IPS-NIHi11 (cell line): ENCODE measurements at regions not wholly inside any gene's neighbourhood (a gene's known extent, or its start where the extent isn't known, plus 50 kb on each side); places are given as distances from the start of the nearest gene placed in this dataset.

Source experiments
- DNase-seq: peaks from one replicate; pipeline ENCODE4 v3.0.0; 2012; ENCODE audit warnings: mixed read lengths, low spot score

GRCh38 chr4:111718763-111719559 is 426.3 kb upstream of the FAM241A start:
- DNase-seq = no peak

- no peak for DNase-seq
These were observed 424.4 kb upstream of the FAM241A start for GRCh38 chr4:111720866-111721265.

GRCh38 chr4:111722213-111722720 is 423.0 kb upstream of the FAM241A start:
- no peak for DNase-seq

GRCh38 chr4:111736516-111736915 is 408.7 kb upstream of the FAM241A start:
- DNase-seq = no peak

- DNase-seq = no peak
These were observed 400.4 kb upstream of the FAM241A start for GRCh38 chr4:111744847-111745246.

- DNase-seq = peak; percentile 9
These were observed 397.1 kb upstream of the FAM241A start for GRCh38 chr4:111748157-111748556.

GRCh38 chr4:111754003-111754402 is 391.3 kb upstream of the FAM241A start:
- DNase-seq = no peak

GRCh38 chr4:111755571-111755970 is 389.7 kb upstream of the FAM241A start:
- no peak for DNase-seq

- DNase-seq = no peak
These were observed 383.7 kb upstream of the FAM241A start for GRCh38 chr4:111761531-111761930.

GRCh38 chr4:111770514-111770913 is 374.7 kb upstream of the FAM241A start:
- no peak for DNase-seq

- DNase-seq = no peak
These were observed 371.4 kb upstream of the FAM241A start for GRCh38 chr4:111773858-111774257.

GRCh38 chr4:111775556-111776297 is 369.5 kb upstream of the FAM241A start:
- DNase-seq = no peak

GRCh38 chr4:111776561-111776960 is 368.7 kb upstream of the FAM241A start:
- DNase-seq = no peak

- DNase-seq = peak; percentile 10
These were observed 366.7 kb upstream of the FAM241A start for GRCh38 chr4:111778543-111778942.

- DNase-seq = no peak
These were observed 364.3 kb upstream of the FAM241A start for GRCh38 chr4:111780965-111781364.

GRCh38 chr4:111781611-111782010 is 363.6 kb upstream of the FAM241A start:
- DNase-seq = no peak

GRCh38 chr4:111788099-111788498 is 357.2 kb upstream of the FAM241A start:
- DNase-seq = peak; percentile 27

- DNase-seq = no peak
These were observed 355.2 kb upstream of the FAM241A start for GRCh38 chr4:111789901-111790640.

- no peak for DNase-seq
These were observed 352.6 kb upstream of the FAM241A start for GRCh38 chr4:111792632-111793031.

GRCh38 chr4:111793433-111794091 is 351.7 kb upstream of the FAM241A start:
- DNase-seq = no peak

GRCh38 chr4:111797455-111798163 is 347.6 kb upstream of the FAM241A start:
- DNase-seq = no peak
